SK-N-SH treated with all-trans-retinoic acid at 6 μM for 48 hours (cell line): ENCODE measurements at regions not wholly inside any gene's neighbourhood (a gene's known extent, or its start where the extent isn't known, plus 50 kb on each side); places are given as distances from the start of the nearest gene placed in this dataset.

Experiments used
- ATAC-seq: fragments of 200-7000 bp; cut with Tn5 transposase; 3 replicates; pipeline ENCODE4 v1.9.1; 2020; ENCODE audit warnings: mild to moderate bottlenecking, moderate library complexity
- ARNTL ChIP-seq: fragments of 450-650 bp; formaldehyde crosslinking; IDR thresholded peaks from 2 replicates; pipeline ENCODE4 v1.5.0; 2020; ENCODE audit warnings: low read depth, mild to moderate bottlenecking, moderate library complexity, borderline replicate concordance
- BACH2 ChIP-seq: fragments of 250-450 bp; sonication (Bioruptor Pico); IDR thresholded peaks from 2 replicates; pipeline ENCODE4 v1.9.0; 2021; ENCODE audit warnings: mild to moderate bottlenecking, borderline replicate concordance
- CREB5 ChIP-seq: fragments of 250-450 bp; sonication (Bioruptor Pico); IDR thresholded peaks from 2 replicates; pipeline ENCODE4 v1.5.1; 2020; ENCODE audit warnings: low read depth, mild to moderate bottlenecking, moderate library complexity
- CSDC2 ChIP-seq: fragments of 250-450 bp; sonication (Bioruptor Pico); IDR thresholded peaks from 2 replicates; pipeline ENCODE4 v1.5.0; 2020; ENCODE audit warnings: mild to moderate bottlenecking, moderate library complexity
- CSRNP3 ChIP-seq: fragments of 250-450 bp; sonication (Bioruptor Pico); IDR thresholded peaks from 2 replicates; pipeline ENCODE4 v1.5.1; 2021; ENCODE audit warnings: mild to moderate bottlenecking, moderate library complexity
- ESRRG ChIP-seq: fragments of 250-450 bp; sonication (Bioruptor Pico); IDR thresholded peaks from 2 replicates; pipeline ENCODE4 v1.6.1; 2021; ENCODE audit warnings: mild to moderate bottlenecking
- GLIS3 ChIP-seq: fragments of 250-450 bp; sonication (Bioruptor Pico); IDR thresholded peaks from 2 replicates; pipeline ENCODE4 v1.5.0; 2020; ENCODE audit warnings: mild to moderate bottlenecking, moderate library complexity
- ISL1 ChIP-seq: fragments of 250-450 bp; sonication (Bioruptor Pico); IDR thresholded peaks from 2 replicates; pipeline ENCODE4 v2.1.2; 2022; ENCODE audit warnings: mild to moderate bottlenecking, moderate library complexity
- OSR1 ChIP-seq: fragments of 250-450 bp; sonication (Bioruptor Pico); IDR thresholded peaks from 2 replicates; pipeline ENCODE4 v1.8.0; 2022; ENCODE audit warnings: moderate library complexity, mild to moderate bottlenecking, inconsistent platforms
- PPARA ChIP-seq: fragments of 250-450 bp; sonication (Bioruptor Pico); IDR thresholded peaks from 2 replicates; pipeline ENCODE4 v1.5.0; 2020; ENCODE audit warnings: mild to moderate bottlenecking, borderline replicate concordance
- RARB ChIP-seq: fragments of 250-450 bp; sonication (Bioruptor Pico); IDR thresholded peaks from 2 replicates; pipeline ENCODE4 v1.8.0; 2021; ENCODE audit warnings: mild to moderate bottlenecking, moderate library complexity
- SNAI2 ChIP-seq: fragments of 250-450 bp; sonication (Bioruptor Pico); IDR thresholded peaks from 2 replicates; pipeline ENCODE4 v1.5.0; 2020; ENCODE audit warnings: mild to moderate bottlenecking, moderate library complexity
- TCF4 ChIP-seq: fragments of 250-450 bp; sonication (Bioruptor Pico); IDR thresholded peaks from 2 replicates; pipeline ENCODE4 v1.8.0; 2021; ENCODE audit warnings: mild to moderate bottlenecking, moderate library complexity, borderline replicate concordance
- TOX ChIP-seq: fragments of 250-450 bp; sonication (Bioruptor Pico); IDR thresholded peaks from 2 replicates; pipeline ENCODE4 v1.8.0; 2021; ENCODE audit warnings: mild to moderate bottlenecking, moderate library complexity, borderline replicate concordance
- ZFP3 ChIP-seq: fragments of 250-450 bp; sonication (Bioruptor Pico); IDR thresholded peaks from 2 replicates; pipeline ENCODE4 v1.5.0; 2020; ENCODE audit warnings: mild to moderate bottlenecking, moderate library complexity
- ZFP30 ChIP-seq: fragments of 450-650 bp; formaldehyde crosslinking; IDR thresholded peaks from 2 replicates; pipeline ENCODE4 v1.5.0; 2022; ENCODE audit warnings: mild to moderate bottlenecking, moderate library complexity
- ZNF565 ChIP-seq: fragments of 450-650 bp; formaldehyde crosslinking; conservative IDR thresholded peaks from 2 replicates; pipeline ENCODE4 v1.5.0; 2020; ENCODE audit warnings: low read depth, mild to moderate bottlenecking, moderate library complexity
- ZNF70 ChIP-seq: fragments of 450-650 bp; formaldehyde crosslinking; IDR thresholded peaks from 2 replicates; pipeline ENCODE4 v1.5.0; 2020; ENCODE audit warnings: mild to moderate bottlenecking, moderate library complexity
- ZNF8 ChIP-seq: fragments of 450-650 bp; formaldehyde crosslinking; IDR thresholded peaks from 2 replicates; pipeline ENCODE4 v1.5.0; 2020; ENCODE audit warnings: mild to moderate bottlenecking, moderate library complexity
- TF ChIP-seq, protein P1 (sequence below): fragments of 250-450 bp; sonication (Bioruptor Pico); IDR thresholded peaks from 2 replicates; pipeline ENCODE4 v1.5.0; 2020; ENCODE audit warnings: mild to moderate bottlenecking, moderate library complexity
- TF ChIP-seq, protein P2 (sequence below): fragments of 250-450 bp; sonication (Bioruptor Pico); IDR thresholded peaks from 2 replicates; pipeline ENCODE4 v1.8.0; 2021; ENCODE audit warnings: low read depth, mild to moderate bottlenecking, moderate library complexity, borderline replicate concordance

GRCh38 chr6:119974430-119975159 is 625.0 kb upstream of the MAN1A1 start:
- ATAC-seq: no peak
- TF ChIP-seq RARB (CRISPR knock-in tag) (no peak), ZNF70 (CRISPR knock-in tag) (no peak), OSR1 (CRISPR knock-in tag) (no peak), CREB5 (no peak), TCF4 (CRISPR knock-in tag) (no peak), SNAI2 (CRISPR knock-in tag) (no peak), ZNF565 (CRISPR knock-in tag) (no peak), ISL1 (CRISPR knock-in tag) (no peak)
- TF ChIP-seq, all 23 proteins: peak for 0

DNA sequence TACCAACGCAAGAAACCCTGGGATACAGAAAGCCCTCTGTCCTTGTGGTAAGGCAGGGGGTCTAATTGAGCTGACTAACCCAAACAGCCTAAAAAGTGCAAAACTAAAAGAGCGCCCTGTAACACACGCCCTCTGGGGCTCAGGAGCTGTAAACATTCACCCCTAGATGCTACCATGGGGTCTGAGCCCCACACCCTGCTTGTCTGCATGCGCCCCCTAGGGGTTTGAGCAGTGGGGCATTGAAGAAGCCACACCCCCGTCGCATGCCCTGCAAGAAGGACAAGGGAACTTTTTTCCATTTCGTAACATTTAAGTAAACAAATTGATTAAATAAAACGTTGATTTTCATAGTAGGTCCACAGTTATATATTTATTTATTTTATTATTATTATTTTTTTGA is 616.9 kb upstream of the MAN1A1 start:
- no peak for ATAC-seq
- no peak for TF ChIP-seq OSR1 (CRISPR knock-in tag)
- no peak for TF ChIP-seq ZNF565 (CRISPR knock-in tag)
- TF ChIP-seq ZFP30 (CRISPR knock-in tag): no peak
- no peak for TF ChIP-seq TCF4 (CRISPR knock-in tag)
- TF ChIP-seq ARNTL (CRISPR knock-in tag): no peak
- TF ChIP-seq CREB5: no peak
- no peak for TF ChIP-seq GLIS3
- TF ChIP-seq, protein P1, sequence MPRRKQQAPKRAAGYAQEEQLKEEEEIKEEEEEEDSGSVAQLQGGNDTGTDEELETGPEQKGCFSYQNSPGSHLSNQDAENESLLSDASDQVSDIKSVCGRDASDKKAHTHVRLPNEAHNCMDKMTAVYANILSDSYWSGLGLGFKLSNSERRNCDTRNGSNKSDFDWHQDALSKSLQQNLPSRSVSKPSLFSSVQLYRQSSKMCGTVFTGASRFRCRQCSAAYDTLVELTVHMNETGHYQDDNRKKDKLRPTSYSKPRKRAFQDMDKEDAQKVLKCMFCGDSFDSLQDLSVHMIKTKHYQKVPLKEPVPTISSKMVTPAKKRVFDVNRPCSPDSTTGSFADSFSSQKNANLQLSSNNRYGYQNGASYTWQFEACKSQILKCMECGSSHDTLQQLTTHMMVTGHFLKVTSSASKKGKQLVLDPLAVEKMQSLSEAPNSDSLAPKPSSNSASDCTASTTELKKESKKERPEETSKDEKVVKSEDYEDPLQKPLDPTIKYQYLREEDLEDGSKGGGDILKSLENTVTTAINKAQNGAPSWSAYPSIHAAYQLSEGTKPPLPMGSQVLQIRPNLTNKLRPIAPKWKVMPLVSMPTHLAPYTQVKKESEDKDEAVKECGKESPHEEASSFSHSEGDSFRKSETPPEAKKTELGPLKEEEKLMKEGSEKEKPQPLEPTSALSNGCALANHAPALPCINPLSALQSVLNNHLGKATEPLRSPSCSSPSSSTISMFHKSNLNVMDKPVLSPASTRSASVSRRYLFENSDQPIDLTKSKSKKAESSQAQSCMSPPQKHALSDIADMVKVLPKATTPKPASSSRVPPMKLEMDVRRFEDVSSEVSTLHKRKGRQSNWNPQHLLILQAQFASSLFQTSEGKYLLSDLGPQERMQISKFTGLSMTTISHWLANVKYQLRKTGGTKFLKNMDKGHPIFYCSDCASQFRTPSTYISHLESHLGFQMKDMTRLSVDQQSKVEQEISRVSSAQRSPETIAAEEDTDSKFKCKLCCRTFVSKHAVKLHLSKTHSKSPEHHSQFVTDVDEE: no peak
- TF ChIP-seq PPARA (CRISPR knock-in tag): no peak
- no peak for TF ChIP-seq ESRRG (CRISPR knock-in tag)
- TF ChIP-seq CSRNP3: no peak
- no peak for TF ChIP-seq ISL1 (CRISPR knock-in tag)
- TF ChIP-seq SNAI2 (CRISPR knock-in tag): no peak
- TF ChIP-seq CSDC2 (CRISPR knock-in tag): no peak
- TF ChIP-seq, protein P2, sequence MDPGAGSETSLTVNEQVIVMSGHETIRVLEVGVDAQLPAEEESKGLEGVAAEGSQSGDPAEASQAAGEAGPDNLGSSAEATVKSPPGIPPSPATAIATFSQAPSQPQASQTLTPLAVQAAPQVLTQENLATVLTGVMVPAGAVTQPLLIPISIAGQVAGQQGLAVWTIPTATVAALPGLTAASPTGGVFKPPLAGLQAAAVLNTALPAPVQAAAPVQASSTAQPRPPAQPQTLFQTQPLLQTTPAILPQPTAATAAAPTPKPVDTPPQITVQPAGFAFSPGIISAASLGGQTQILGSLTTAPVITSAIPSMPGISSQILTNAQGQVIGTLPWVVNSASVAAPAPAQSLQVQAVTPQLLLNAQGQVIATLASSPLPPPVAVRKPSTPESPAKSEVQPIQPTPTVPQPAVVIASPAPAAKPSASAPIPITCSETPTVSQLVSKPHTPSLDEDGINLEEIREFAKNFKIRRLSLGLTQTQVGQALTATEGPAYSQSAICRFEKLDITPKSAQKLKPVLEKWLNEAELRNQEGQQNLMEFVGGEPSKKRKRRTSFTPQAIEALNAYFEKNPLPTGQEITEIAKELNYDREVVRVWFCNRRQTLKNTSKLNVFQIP: no peak
- no peak for TF ChIP-seq ZNF8 (CRISPR knock-in tag)
- TF ChIP-seq, all 23 proteins: peak for 0

DNA sequence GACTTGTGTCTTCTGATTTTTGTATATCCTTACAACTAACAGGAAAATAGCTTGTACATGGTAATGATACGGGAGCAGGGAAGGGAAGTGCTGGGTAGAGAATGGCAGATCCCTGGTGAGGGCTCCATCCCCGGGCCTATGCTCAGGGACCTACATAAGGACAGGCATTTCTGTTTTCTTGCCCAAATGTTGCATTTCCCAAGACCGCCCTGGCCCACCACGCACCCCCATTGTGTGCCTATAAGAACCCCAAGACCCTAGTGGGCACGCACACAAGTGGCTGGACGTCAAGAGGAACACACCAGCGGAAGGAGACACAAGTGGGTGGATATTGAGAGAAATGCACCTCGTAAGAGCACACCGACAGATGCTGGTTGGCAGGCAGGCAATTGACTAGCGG is 616.3 kb upstream of the MAN1A1 start:
- ATAC-seq: no peak
- TF ChIP-seq, protein P2: no peak
- TF ChIP-seq ZNF8 (CRISPR knock-in tag) (no peak), ZFP3 (CRISPR knock-in tag) (no peak), PPARA (CRISPR knock-in tag) (no peak), BACH2 (CRISPR knock-in tag) (no peak), ZNF70 (CRISPR knock-in tag) (no peak), CSRNP3 (no peak), ZNF565 (CRISPR knock-in tag) (no peak), CSDC2 (CRISPR knock-in tag) (no peak), ISL1 (CRISPR knock-in tag) (no peak), OSR1 (CRISPR knock-in tag) (no peak), TOX (CRISPR knock-in tag) (no peak)
- TF ChIP-seq, protein P1: no peak
